A549 (cell line): ENCODE measurements at regions not wholly inside any gene's neighbourhood (a gene's known extent, or its start where the extent isn't known, plus 50 kb on each side); places are given as distances from the start of the nearest gene placed in this dataset.
A peak's percentile ranks its signal among the peaks of the same experiment; 100 is the strongest.

Experiments used
- ATAC-seq, 2 experiments: fragments of 200-7000 bp in 1 of 2; fragments of >200 bp in 1 of 2; cut with Nextera tagmentation in 1 of 2; cut with Tn5 transposase in 1 of 2; 3 replicates each; pipeline versions ENCODE4 v1.8.0 to v1.9.1; 2018 to 2020; ENCODE audit warnings: mild to moderate bottlenecking in 1 of 2, moderate library complexity in 1 of 2
- CTCF ChIA-PET: fragments of 300-600 bp; sonication (Branson Sonifier 250); formaldehyde crosslinking; extraction: SDS; loops from one replicate; lab custom pipeline; 2021; ENCODE audit warnings: antibody characterized with exemption, inconsistent platforms; lab: Yijun Ruan, JAX
- POLR2A ChIA-PET: fragments of 350-600 bp; formaldehyde crosslinking; extraction: SDS; loops from one replicate; lab custom pipeline; 2021; ENCODE audit warnings: antibody characterized with exemption, inconsistent platforms; lab: Yijun Ruan, JAX
- DNase-seq, 2 experiments: peaks; one replicate each; pipeline versions ENCODE4 v3.0.0 to v3.0.0-alpha.2; 2011 to 2016; ENCODE audit warnings: low read depth in 1 of 2, low spot score in 1 of 2
- FAIRE-seq: peaks from 2 replicates; lab custom pipeline; 2011; peaks lifted over from hg19 to GRCh38; lab: Jason Lieb, UNC
- H3K27ac ChIP-seq, 2 experiments: fragments of >200 bp; sonication (Bioruptor Twin); formaldehyde crosslinking; 3 replicates each; pipeline ENCODE4 v1.5.1; 2016 to 2017
- H3K4me1 ChIP-seq: fragments of >200 bp; sonication (Bioruptor Twin); formaldehyde crosslinking; 3 replicates; pipeline ENCODE4 v1.6.1; 2016
- H3K4me2 ChIP-seq: fragments of >200 bp; sonication (Bioruptor Twin); formaldehyde crosslinking; 3 replicates; pipeline ENCODE4 v1.6.1; 2016
- H3K4me3 ChIP-seq: fragments of >200 bp; sonication (Bioruptor Twin); formaldehyde crosslinking; 3 replicates; pipeline ENCODE4 v1.5.1; 2016
- H3K9me3 ChIP-seq: fragments of >200 bp; sonication (Bioruptor Twin); formaldehyde crosslinking; 3 replicates; pipeline ENCODE4 v1.6.1; 2016
- EHMT2 ChIP-seq: fragments of 200-600 bp; sonication (generic); IDR thresholded peaks from 2 replicates; pipeline ENCODE4 v1.6.1; 2016; ENCODE audit warnings: antibody characterized with exemption, low read depth, mild to moderate bottlenecking, moderate library complexity
- EP300 ChIP-seq, 2 experiments: fragments of >200 bp; sonication (Bioruptor Twin); formaldehyde crosslinking; IDR thresholded peaks; 2 replicates in 1 of 2; 3 replicates in 1 of 2; pipeline ENCODE4 v1.6.1; 2016 to 2017
- ESRRA ChIP-seq: fragments of 150-350 bp; IDR thresholded peaks from 2 replicates; pipeline ENCODE4 v1.6.1; 2014; ENCODE audit warnings: mild to moderate bottlenecking, low read length, borderline replicate concordance
- HEYL ChIP-seq: fragments of 250-450 bp; sonication (Bioruptor Pico); IDR thresholded peaks from 2 replicates; pipeline ENCODE4 v1.8.0; 2021; ENCODE audit warnings: mild to moderate bottlenecking, moderate library complexity
- HMGXB4 ChIP-seq: fragments of 250-450 bp; sonication (Bioruptor Pico); IDR thresholded peaks from 2 replicates; pipeline ENCODE4 v1.5.0; 2021; ENCODE audit warnings: mild to moderate bottlenecking, moderate library complexity, borderline replicate concordance
- HOXA7 ChIP-seq: fragments of 250-450 bp; sonication (Bioruptor Pico); IDR thresholded peaks from 2 replicates; pipeline ENCODE4 v1.5.0; 2020; ENCODE audit warnings: mild to moderate bottlenecking, moderate library complexity
- HOXB13 ChIP-seq: fragments of 250-450 bp; sonication (Bioruptor Pico); IDR thresholded peaks from 2 replicates; pipeline ENCODE4 v1.5.0; 2020; ENCODE audit warnings: low read depth, mild to moderate bottlenecking, moderate library complexity
- JUN ChIP-seq, 2 experiments: fragments of >200 bp; sonication (Bioruptor Twin); formaldehyde crosslinking; IDR thresholded peaks; 2 replicates in 1 of 2; 3 replicates in 1 of 2; pipeline ENCODE4 v1.6.1; 2016 to 2017
- JUNB ChIP-seq: fragments of >200 bp; sonication (Bioruptor Twin); formaldehyde crosslinking; IDR thresholded peaks from 2 replicates; pipeline ENCODE4 v1.6.1; 2016
- NPAS2 ChIP-seq: fragments of 250-450 bp; sonication (Bioruptor Pico); IDR thresholded peaks from 2 replicates; pipeline ENCODE4 v1.8.0; 2022; ENCODE audit warnings: mild to moderate bottlenecking, moderate library complexity, borderline replicate concordance
- POLR2AphosphoS2 ChIP-seq: conservative IDR thresholded peaks from 2 replicates; pipeline ENCODE4 v1.6.1; 2012; ENCODE audit warnings: low read length, improper control_type of control experiment, inconsistent platforms
- RAD21 ChIP-seq, 2 experiments: fragments of >200 bp in 1 of 2; sonication (Bioruptor Twin) in 1 of 2; formaldehyde crosslinking in 1 of 2; IDR thresholded peaks in 1 of 2; conservative IDR thresholded peaks in 1 of 2; 2 replicates in 1 of 2; 3 replicates in 1 of 2; pipeline ENCODE4 v1.6.1; 2012 to 2018; ENCODE audit warnings: inconsistent platforms in 1 of 2
- RARB ChIP-seq: fragments of 250-450 bp; sonication (Bioruptor Pico); IDR thresholded peaks from 2 replicates; pipeline ENCODE4 v1.8.0; 2021; ENCODE audit warnings: mild to moderate bottlenecking, moderate library complexity
- RFX5 ChIP-seq: fragments of 450-650 bp; IDR thresholded peaks from 2 replicates; pipeline ENCODE4 v1.7.1; 2014; ENCODE audit warnings: antibody characterized with exemption, mild to moderate bottlenecking, moderate library complexity
- TFCP2L1 ChIP-seq: fragments of 250-450 bp; sonication (Bioruptor Pico); IDR thresholded peaks from 2 replicates; pipeline ENCODE4 v1.5.0; 2021; ENCODE audit warnings: mild to moderate bottlenecking
- USF2 ChIP-seq: fragments of 450-650 bp; IDR thresholded peaks from 2 replicates; pipeline ENCODE4 v1.6.1; 2014; ENCODE audit warnings: antibody characterized with exemption
- ZC3H11A ChIP-seq: fragments of 450-650 bp; IDR thresholded peaks from 2 replicates; pipeline ENCODE4 v1.6.1; 2014; ENCODE audit warnings: antibody characterized with exemption, mild to moderate bottlenecking
- ZSCAN20 ChIP-seq: fragments of 250-450 bp; sonication (Bioruptor Pico); IDR thresholded peaks from 2 replicates; pipeline ENCODE4 v1.8.0; 2022; ENCODE audit warnings: mild to moderate bottlenecking, moderate library complexity
- whole genome bisulfite sequencing: methylation state at CpG from one replicate; pipeline ENCODE4 v1.1.6; 2017; ENCODE audit errors: missing lambda C conversion rate; 5-methylcytosine and 5-hydroxymethylcytosine counted together

GRCh38 chr3:8087951-8088350 lies 413.7 kb upstream of the LMCD1 start:
- no peak for DNase-seq
- 26% methylated on average over 3 of the region's 3 CpGs for WGBS
- TF ChIP-seq NPAS2 (CRISPR knock-in tag) (no peak), TFCP2L1 (no peak), HEYL (CRISPR knock-in tag) (no peak), JUNB (no peak), EHMT2 (no peak), JUN (IDR thresholded peaks at IDR 0.05) (no peak), HOXB13 (CRISPR knock-in tag) (no peak), POLR2AphosphoS2 (no peak), HMGXB4 (CRISPR knock-in tag) (no peak), USF2 (no peak), ZC3H11A (no peak), EP300 (IDR thresholded peaks at IDR 0.05) (no peak), ZSCAN20 (CRISPR knock-in tag) (no peak), RARB (CRISPR knock-in tag) (no peak), RFX5 (no peak)
- no peaks in the 10 kb centered on the region for H3K4me1 ChIP-seq
- no peak overlapping the region for H3K4me2 ChIP-seq
- H3K9me3 ChIP-seq: no peaks in the 10 kb centered on the region
- H3K4me3 ChIP-seq: no peak overlapping the region
- no peak for FAIRE-seq
- CTCF ChIA-PET: no interaction called here
- H3K27ac ChIP-seq: no peak overlapping the region
- no peak for ATAC-seq
- POLR2A ChIA-PET: no interaction called here

DNA sequence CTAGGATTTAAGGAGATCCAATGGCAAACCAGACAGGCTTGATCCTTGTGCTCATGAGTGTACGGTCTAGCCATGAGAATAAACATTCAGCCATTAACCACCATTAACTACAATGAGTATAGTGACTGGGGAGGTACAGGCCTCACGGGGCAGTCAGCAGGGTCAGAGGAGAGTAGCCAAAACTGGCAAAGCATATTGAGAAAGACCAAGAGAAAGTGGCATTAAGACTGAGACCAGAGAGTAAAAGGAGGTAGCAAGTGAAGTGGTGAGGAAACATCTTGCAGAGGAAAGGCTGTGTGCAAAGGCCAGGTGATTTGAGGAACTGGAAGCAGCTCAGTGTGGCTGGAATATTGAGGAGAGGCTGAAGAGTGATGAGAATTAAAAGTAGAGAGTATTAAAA lies 407.2 kb upstream of the LMCD1 start:
- H3K27ac ChIP-seq: no peak overlapping the region
- no peak overlapping the region for H3K4me2 ChIP-seq
- no peak overlapping the region for H3K4me3 ChIP-seq
- ATAC-seq (no peak), FAIRE-seq (no peak), DNase-seq (no peak)
- POLR2A ChIA-PET: no interaction called here
- no peaks in the 10 kb centered on the region for H3K9me3 ChIP-seq
- 3% methylated on average over 2 of the region's 2 CpGs for WGBS
- TF ChIP-seq HOXA7: no peak
- CTCF ChIA-PET: interaction anchor here (0.9 to 1.6 kb wide), 2 partner anchors 27 to 208 kb away, joined by 3 to 4 read pairs; no protein-coding TSS in a partner anchor
- H3K4me1 ChIP-seq: no peaks in the 10 kb centered on the region

DNA sequence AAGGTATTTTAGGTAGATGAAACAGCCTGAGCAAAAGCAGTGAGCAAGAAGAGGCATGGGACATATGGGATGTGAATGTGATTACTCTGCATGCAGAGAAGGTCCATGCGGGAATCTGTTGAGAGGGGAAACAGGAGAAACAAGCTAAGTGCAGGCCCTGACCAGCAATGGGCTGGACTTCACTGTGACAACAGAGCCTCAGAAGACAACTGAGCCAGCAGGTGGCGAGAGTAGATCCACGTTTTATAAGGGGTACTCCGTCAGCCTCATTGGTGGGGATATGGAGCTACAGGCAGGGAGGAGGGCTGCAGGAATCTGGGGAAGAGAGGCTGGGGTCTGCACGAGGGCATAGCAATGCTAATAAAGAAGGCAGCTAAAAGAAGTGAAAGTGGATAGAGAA lies 405.9 kb upstream of the LMCD1 start:
- Histone ChIP-seq H3K27ac (no peak overlapping the region), H3K4me3 (no peak overlapping the region), H3K4me2 (no peak overlapping the region), H3K4me1 (no peaks in the 10 kb centered on the region), H3K9me3 (no peaks in the 10 kb centered on the region)
- DNase-seq (peak; percentile 6 to 30), FAIRE-seq (no peak), ATAC-seq (peak; percentile 70 to 87; a peak in 5 of 6 replicates)
- ChIA-PET POLR2A (no interaction called here), CTCF (interaction anchor here (0.6 to 1.7 kb wide), 5 partner anchors 10 to 110 kb away, joined by 3 to 6 read pairs (median 4); no protein-coding TSS in a partner anchor)
- WGBS: 15% methylated on average over 5 of the region's 5 CpGs
- TF ChIP-seq ESRRA: no peak
- peak in 1 of 2 experiments; percentile 13; a peak in 1 of 5 replicates for TF ChIP-seq RAD21 (conservative IDR thresholded peaks at IDR 0.05 in 1 of 2, IDR thresholded peaks at IDR 0.05 in 1 of 2)
- TF ChIP-seq EP300 (IDR thresholded peaks at IDR 0.05): no peak

- DNase-seq (no peak), ATAC-seq (no peak), FAIRE-seq (no peak)
- POLR2A ChIA-PET: no interaction called here
- no peak overlapping the region for H3K4me3 ChIP-seq
- CTCF ChIA-PET: interaction anchor here (1.1 to 1.4 kb wide), 2 partner anchors 12 to 204 kb away, joined by 3 read pairs; no protein-coding TSS in a partner anchor
- H3K9me3 ChIP-seq: no peaks in the 10 kb centered on the region
- H3K4me2 ChIP-seq: no peak overlapping the region
- TF ChIP-seq RAD21 (conservative IDR thresholded peaks at IDR 0.05 in 1 of 2, IDR thresholded peaks at IDR 0.05 in 1 of 2) (0 out of 5 replicates have a peak, but pooled peaks of 1 of the 2 experiments have one; percentile 3), HOXA7 (no peak)
- WGBS: 37% methylated on average over 4 of the region's 4 CpGs
- no peak overlapping the region for H3K27ac ChIP-seq
- no peaks in the 10 kb centered on the region for H3K4me1 ChIP-seq
Measured at GRCh38 chr3:8097690-8098089, 403.9 kb upstream of the LMCD1 start.
